WTC11 (cell line): ENCODE measurements at regions not wholly inside any gene's neighbourhood (a gene's known extent, or its start where the extent isn't known, plus 50 kb on each side); places are given as distances from the start of the nearest gene placed in this dataset.

Experiments
- ATAC-seq: fragments of 200-7000 bp; cut with Tn5 transposase; 2 replicates; pipeline ENCODE4 v1.10.0; 2021; ENCODE audit warnings: mild to moderate bottlenecking, moderate library complexity
- CTCF ChIA-PET: fragments of 300-600 bp; sonication (Branson Sonifier 250); formaldehyde crosslinking; loops from one replicate; lab custom pipeline; 2021; ENCODE audit warnings: antibody characterized with exemption; lab: Charles Lee
- POLR2A ChIA-PET: fragments of 350-600 bp; sonication (Branson Sonifier 250); formaldehyde crosslinking; loops from one replicate; lab custom pipeline; 2021; ENCODE audit warnings: antibody characterized with exemption; lab: Charles Lee
- DNase-seq: peaks from one replicate; pipeline ENCODE4 v3.0.0; 2021; ENCODE audit warnings: low spot score
- H3K27ac Mint-ChIP-seq: 2 replicates; pipeline ENCODE4 v1.8.0; 2021; ENCODE audit warnings: mixed read lengths
- H3K27me3 Mint-ChIP-seq: 2 replicates; pipeline ENCODE4 v1.8.0; 2021; ENCODE audit warnings: low read depth, mild to moderate bottlenecking, moderate library complexity, mixed read lengths
- H3K36me3 Mint-ChIP-seq: 2 replicates; pipeline ENCODE4 v1.8.0; 2021; ENCODE audit warnings: mixed read lengths
- H3K4me1 Mint-ChIP-seq: 2 replicates; pipeline ENCODE4 v1.8.0; 2022; ENCODE audit warnings: mixed read lengths
- H3K4me3 Mint-ChIP-seq: 2 replicates; pipeline ENCODE4 v1.8.0; 2021; ENCODE audit warnings: mild to moderate bottlenecking, moderate library complexity, mixed read lengths
- H3K9me3 Mint-ChIP-seq: 2 replicates; pipeline ENCODE4 v1.8.0; 2021; ENCODE audit warnings: mixed read lengths
- AFF4 ChIP-seq: sonication (generic); formaldehyde crosslinking; IDR thresholded peaks from 2 replicates; pipeline ENCODE4 v1.8.1; 2023; ENCODE audit warnings: mild to moderate bottlenecking, missing genetic modification reagents, borderline replicate concordance
- CREM ChIP-seq: sonication (generic); formaldehyde crosslinking; IDR thresholded peaks from 2 replicates; pipeline ENCODE4 v1.8.1; 2022; ENCODE audit warnings: mild to moderate bottlenecking, missing genetic modification reagents, moderate library complexity
- FOXK1 ChIP-seq: sonication (generic); formaldehyde crosslinking; IDR thresholded peaks from 2 replicates; pipeline ENCODE4 v1.8.0; 2022; ENCODE audit warnings: mild to moderate bottlenecking, moderate library complexity, missing genetic modification reagents
- GTF2I ChIP-seq: fragments of 250-450 bp; sonication (Bioruptor Pico); conservative IDR thresholded peaks from 2 replicates; pipeline ENCODE4 v1.4.0; 2021; ENCODE audit warnings: mild to moderate bottlenecking
- MLX ChIP-seq: sonication (generic); formaldehyde crosslinking; IDR thresholded peaks from 2 replicates; pipeline ENCODE4 v1.8.1; 2023; ENCODE audit warnings: mild to moderate bottlenecking, missing genetic modification reagents, moderate library complexity
- NFATC4 ChIP-seq: fragments of 250-450 bp; sonication (Bioruptor Pico); IDR thresholded peaks from 2 replicates; pipeline ENCODE4 v1.9.0; 2021; ENCODE audit warnings: mild to moderate bottlenecking
- NR1H2 ChIP-seq: sonication (generic); formaldehyde crosslinking; IDR thresholded peaks from 2 replicates; pipeline ENCODE4 v1.9.0; 2021; ENCODE audit warnings: mild to moderate bottlenecking, moderate library complexity, missing genetic modification reagents
- SMAD4 ChIP-seq: sonication (generic); formaldehyde crosslinking; IDR thresholded peaks from 2 replicates; pipeline ENCODE4 v1.8.0; 2022; ENCODE audit warnings: mild to moderate bottlenecking, missing genetic modification reagents
- TEAD4 ChIP-seq: sonication (generic); formaldehyde crosslinking; IDR thresholded peaks from 2 replicates; pipeline ENCODE4 v1.8.0; 2022; ENCODE audit warnings: mild to moderate bottlenecking, missing genetic modification reagents
- ZNF281 ChIP-seq: sonication (generic); formaldehyde crosslinking; IDR thresholded peaks from 2 replicates; pipeline ENCODE4 v1.8.0; 2023; ENCODE audit warnings: mild to moderate bottlenecking, missing genetic modification reagents
- ZNF396 ChIP-seq: fragments of 250-450 bp; sonication (Bioruptor Pico); IDR thresholded peaks from 2 replicates; pipeline ENCODE4 v1.8.0; 2021; ENCODE audit warnings: mild to moderate bottlenecking, moderate library complexity, borderline replicate concordance
- ZNF512 ChIP-seq: sonication (generic); formaldehyde crosslinking; IDR thresholded peaks from 2 replicates; pipeline ENCODE4 v1.8.1; 2022; ENCODE audit warnings: missing genetic modification reagents, borderline replicate concordance
- ZNF532 ChIP-seq: fragments of 250-450 bp; sonication (Bioruptor Pico); IDR thresholded peaks from 2 replicates; pipeline ENCODE4 v1.9.0; 2021; ENCODE audit warnings: mild to moderate bottlenecking, borderline replicate concordance
- TF ChIP-seq, protein P1 (sequence below): sonication (generic); formaldehyde crosslinking; IDR thresholded peaks from 2 replicates; pipeline ENCODE4 v1.8.1; 2022; ENCODE audit warnings: mild to moderate bottlenecking, missing genetic modification reagents, moderate library complexity, borderline replicate concordance

- no peak for TF ChIP-seq SMAD4 (CRISPR knock-in tag)
- TF ChIP-seq, protein P1, sequence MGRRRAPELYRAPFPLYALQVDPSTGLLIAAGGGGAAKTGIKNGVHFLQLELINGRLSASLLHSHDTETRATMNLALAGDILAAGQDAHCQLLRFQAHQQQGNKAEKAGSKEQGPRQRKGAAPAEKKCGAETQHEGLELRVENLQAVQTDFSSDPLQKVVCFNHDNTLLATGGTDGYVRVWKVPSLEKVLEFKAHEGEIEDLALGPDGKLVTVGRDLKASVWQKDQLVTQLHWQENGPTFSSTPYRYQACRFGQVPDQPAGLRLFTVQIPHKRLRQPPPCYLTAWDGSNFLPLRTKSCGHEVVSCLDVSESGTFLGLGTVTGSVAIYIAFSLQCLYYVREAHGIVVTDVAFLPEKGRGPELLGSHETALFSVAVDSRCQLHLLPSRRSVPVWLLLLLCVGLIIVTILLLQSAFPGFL (CRISPR knock-in tag) = no peak
- TF ChIP-seq ZNF532 (CRISPR knock-in tag) = no peak
- no peak for TF ChIP-seq CREM
- TF ChIP-seq MLX = no peak
- no peak for TF ChIP-seq ZNF281
- TF ChIP-seq ZNF396 (CRISPR knock-in tag) = no peak
Observed at GRCh38 chr20:57934913-57935312, 225.1 kb upstream of the PMEPA1 start (continued).

DNA sequence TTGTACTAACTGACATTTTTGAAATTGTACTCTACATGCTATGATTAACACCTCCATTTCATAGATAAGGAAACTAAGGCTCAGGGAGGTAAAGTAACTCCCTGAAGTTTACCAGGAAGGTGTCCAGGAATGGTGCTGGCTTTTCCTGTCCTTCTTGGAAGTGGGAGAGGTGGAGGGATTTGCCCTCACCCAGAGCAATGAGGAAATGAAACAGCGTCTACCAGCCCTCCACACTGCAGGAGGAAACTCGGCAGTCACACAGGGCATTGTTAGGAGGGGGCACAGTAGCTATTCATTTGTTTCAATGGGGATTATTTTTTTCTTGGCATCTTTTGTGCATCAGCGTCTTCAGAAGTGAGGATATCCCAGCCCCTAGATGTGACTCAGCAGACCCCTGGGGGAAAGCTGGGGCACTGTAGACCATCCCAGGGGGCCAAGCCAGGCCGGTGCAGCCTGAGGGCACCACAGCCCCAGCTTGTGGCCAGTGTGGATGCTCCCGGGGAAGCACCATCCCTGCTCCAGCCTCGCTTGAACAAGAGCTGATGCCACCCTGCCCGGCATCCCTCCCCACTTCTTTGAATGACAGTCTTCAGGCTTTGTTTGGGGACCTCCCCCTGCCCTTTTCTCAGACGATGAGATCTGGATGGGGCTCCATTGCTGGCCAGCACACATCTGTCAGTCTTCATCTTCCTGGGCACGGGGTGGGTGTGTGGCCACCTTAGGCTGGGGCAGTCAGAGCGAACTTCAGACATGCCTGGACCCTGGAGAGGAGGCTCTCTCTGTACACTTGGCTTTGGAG, 224.4 kb upstream of the PMEPA1 start:
- ATAC-seq (no peak), DNase-seq (no peak)
- no peak for TF ChIP-seq FOXK1 (CRISPR knock-in tag)
- no peak for TF ChIP-seq NFATC4
- TF ChIP-seq ZNF512 (CRISPR knock-in tag) = no peak
- TF ChIP-seq NR1H2 (CRISPR knock-in tag) = no peak
- no peak for TF ChIP-seq GTF2I
- no peak for TF ChIP-seq AFF4
- no peak for TF ChIP-seq TEAD4
- Mint-ChIP-seq H3K4me1 (peaks cover 28% of the 10 kb centered on the region), H3K4me3 (no peak overlapping the region), H3K36me3 (peaks cover 3% of the 10 kb centered on the region; the same call in 1 of the 2 replicates), H3K27ac (no peak overlapping the region), H3K9me3 (peaks cover 12% of the 10 kb centered on the region), H3K27me3 (no peaks in the 10 kb centered on the region)
- POLR2A ChIA-PET = no interaction called here
- CTCF ChIA-PET = interaction anchor here (0.7 kb wide), 1 partner anchor 212 kb away, joined by 3 read pairs; no protein-coding TSS in a partner anchor
